Stimulated activated CD8-positive, alpha-beta memory T cell treated with anti-CD3 and anti-CD28 coated beads, Interleukin-12 subunit alpha, Interleukin-12 subunit beta, amount 100 ng/mL, for 1 hour (primary cell): ENCODE measurements at regions not wholly inside any gene's neighbourhood (a gene's known extent, or its start where the extent isn't known, plus 50 kb on each side); places are given as distances from the start of the nearest gene placed in this dataset.
"Not testable (repeated sequence)": the region's sequence is repeated elsewhere in the genome, so short reads cannot be mapped to it uniquely, and the experiment has no call there.

Source experiments
- DNase-seq: peaks from one replicate; pipeline ENCODE4 v3.0.0-alpha.2; 2020; ENCODE audit warnings: low read depth

DNA sequence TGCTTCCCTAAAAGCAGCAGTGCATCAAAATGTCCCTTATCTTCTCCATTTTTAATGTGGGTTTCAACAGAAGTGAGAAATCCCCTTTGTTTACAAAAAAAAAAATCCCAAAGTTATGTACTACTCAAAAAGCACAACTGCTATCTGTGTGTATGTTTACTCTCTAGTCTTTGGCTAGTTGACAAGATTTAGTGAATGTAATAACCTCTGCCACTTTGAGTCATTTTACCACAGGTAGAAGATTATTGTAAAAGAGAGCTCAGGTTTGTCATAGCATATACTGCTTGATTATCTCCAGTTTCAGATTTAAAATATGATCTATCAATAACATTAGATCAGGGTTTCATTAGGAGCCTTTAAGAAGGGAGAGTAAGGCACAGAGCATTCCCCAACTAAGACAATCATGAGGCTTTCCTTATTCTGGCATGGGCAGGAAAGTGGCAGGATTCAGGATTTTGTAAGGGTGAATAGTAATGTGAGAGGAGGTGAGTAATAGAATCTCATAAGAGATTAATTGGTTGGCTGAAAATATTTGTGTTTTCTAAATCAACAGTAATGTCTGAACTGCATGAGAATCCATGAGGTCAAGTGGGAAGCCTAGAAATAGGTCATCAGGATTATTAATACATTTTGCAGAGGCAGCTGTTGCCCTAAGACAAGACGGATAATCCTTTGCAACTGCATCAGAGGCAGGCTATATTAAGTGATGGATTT, 1780.3 kb upstream of the LRRTM1 start:
- no peak for DNase-seq

DNA sequence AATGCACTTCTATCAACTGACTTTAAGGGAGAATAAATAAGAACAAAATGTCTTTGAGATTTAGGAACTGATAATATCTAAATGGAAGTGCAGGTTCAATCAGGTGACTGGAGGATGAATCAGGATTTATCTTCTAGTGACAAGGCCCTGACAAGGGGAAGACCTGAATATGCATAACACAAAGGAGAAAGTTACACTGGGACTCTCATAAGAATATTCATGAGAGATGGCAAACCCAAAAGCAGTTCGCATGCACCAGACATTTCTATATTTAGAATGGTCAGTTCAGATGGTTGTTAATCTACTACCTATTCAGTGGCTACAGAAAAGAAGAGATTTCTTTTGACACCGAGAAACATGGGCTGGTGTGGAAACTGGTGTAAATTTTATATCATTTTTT, 1771.3 kb upstream of the LRRTM1 start:
- no peak for DNase-seq

DNA sequence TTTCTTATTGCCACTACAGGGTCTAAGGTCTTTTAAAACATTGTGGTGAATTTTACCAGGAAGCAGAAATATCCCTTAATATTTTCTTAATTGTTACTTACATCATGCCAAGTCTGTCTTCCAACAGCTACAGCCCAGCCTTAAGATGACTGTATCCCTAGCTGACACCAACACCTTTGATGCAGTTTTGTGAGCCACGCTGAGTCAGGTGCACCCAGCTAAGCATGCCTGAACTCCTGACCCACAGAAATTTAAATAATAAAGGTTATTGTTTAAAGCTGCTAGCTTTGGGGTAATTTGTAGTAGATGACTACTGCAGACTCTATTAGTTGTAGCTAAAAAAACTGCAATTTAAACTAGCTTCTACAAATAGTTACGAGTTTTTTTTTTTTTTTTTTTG, 1757.9 kb upstream of the LRRTM1 start:
- DNase-seq = no peak

DNA sequence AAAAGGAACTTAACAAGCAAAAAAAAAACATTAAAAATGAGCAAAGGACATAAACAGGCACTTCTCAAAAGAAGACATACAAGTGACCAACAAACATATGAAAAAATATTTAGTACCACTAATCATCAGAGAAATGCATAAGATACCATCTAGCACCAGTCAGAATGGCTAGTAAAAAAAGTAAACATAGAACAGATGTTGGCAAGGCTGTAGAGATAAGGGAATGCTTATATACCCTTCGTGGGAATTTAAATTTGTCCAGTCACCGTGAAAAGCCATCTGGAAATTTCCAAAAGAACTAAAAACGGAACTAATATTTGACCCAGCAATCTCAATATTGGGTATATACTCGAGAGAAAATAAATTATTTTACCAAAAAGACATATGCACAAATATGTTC, 1751.3 kb upstream of the LRRTM1 start:
- DNase-seq = no peak

DNA sequence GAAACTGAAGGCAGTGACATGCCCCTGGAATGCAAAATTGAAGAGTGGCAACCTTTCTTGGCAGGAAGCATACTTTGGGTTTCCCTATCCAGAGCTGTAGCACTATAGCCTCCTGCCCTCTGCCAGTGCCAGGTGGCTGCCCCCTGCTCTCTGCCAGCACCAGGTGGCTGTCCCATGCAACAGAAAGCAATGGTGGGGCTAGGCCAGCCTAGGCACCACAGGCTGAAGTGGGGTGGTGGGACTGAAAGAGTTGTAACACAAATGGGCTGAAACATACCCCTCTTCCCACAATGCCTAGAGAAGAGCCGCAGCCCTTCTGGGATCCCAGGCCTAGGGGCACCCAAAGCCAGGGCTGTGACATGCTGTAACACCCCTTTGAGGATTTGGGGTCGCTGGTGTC, 1739.3 kb upstream of the LRRTM1 start:
- no peak for DNase-seq

DNA sequence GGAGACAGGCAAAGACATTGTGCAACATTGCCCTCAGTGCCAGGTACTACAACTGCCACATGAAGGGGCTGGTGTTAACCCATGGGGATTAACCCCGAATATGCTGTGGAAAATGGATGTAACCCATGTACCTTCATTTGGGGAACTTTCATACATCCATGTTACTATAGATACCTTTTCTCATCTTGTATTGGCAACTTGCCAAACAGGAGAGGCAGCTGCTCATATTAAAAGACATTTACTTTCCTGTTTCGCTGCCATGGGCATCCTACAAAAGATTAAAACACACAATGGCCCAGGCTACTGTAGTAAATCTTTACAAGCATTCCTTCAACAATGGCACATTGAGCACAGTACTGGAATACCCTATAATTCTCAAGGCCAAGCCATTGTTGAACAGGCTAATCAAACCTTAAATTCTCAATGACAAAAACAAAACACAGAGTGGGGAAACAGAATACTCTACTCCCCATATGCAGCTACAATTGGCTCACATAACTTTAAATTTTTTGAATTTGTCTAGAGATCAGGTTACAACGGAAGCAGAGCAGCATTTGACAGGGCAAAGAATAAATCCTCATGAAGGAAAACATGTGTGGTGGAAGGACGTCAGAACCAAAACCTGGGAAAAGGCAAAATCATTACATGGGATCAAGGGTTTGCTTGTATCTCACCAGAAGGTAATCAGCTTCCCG, 1723.5 kb upstream of the LRRTM1 start:
- DNase-seq = no peak

DNA sequence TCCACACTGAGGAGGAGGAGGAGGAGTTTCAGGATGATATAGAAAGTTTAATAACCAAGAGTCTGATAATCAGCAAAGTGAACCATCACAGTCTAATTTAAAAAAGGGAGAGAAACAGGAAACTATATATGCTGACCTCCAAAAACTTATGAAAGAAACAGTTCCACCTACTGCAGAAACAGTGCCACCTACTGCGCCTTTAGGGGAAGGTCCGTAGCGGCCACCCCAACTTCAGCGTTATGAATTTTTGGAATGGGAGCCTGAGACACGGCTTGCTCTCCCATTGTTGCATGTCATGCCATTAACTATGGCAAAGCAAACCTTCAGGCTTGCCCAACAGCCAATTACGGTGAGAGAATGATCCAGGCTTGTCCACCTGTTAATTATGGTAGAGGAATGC, 1719.2 kb upstream of the LRRTM1 start:
- DNase-seq = no peak

DNA sequence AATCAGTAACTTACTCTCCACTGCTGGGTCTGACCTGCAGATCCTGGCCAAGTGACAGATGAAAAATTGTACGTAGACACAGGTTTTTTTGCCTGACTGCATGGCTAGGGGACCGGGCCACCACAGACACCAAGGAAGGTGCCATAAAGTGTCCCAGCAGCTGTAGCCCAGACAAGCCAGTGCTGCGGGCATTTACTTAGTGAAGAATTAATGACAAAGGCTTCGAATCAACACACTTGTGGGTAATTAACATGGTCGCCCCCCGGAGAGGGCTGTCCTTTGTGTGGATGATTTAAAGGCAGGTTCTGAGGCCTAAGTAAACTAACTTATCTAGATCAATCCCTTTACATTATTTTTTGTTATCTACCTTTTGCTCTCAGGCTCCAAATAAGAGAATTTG, 1709.1 kb upstream of the LRRTM1 start:
- no peak for DNase-seq

DNA sequence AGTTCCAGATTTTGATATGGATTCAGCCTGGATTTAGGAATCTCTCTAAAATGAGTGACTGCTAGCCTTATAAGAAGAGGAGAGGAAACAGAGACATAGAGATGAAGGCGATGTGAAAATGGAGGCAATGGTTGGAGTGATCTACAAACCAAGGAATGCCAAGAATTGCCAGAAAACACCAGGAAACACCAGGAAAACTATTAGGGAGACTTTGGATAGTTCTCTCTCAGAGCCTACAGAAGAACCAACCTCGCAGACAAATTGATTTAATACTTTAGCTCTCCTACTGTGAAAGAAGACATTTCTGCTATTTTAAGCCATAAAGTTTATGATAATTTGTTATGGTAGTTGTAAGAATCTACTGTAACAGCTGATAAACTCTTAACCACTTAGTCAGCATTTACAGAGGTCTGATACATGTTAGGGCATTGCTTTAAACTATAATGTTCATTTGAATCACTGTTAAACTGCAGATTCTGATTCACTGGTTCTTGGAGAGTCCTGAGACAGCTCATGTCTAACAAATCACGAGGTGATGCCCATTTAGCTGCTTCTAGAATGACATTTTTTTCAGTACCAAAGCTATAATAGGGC, 1702.6 kb upstream of the LRRTM1 start:
- no peak for DNase-seq

DNA sequence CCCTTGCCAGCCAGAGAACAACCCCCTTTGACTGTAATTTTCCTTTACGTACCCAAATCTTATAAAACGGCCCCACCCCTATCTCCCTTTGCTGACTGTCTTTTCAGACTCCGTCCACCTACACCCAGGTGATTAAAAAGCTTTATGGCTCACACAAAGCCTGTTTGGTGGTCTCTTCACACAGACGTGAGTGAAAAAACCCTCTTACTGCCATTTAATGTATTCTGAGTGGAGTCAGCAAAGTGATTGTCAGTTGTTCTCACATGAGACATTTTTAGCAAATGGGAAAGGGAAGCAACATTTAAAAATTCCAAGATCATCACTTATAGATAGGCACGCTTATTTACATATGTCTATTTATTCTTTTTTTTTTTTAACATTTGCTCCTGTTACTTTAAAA, 1701.3 kb upstream of the LRRTM1 start:
- DNase-seq = not testable (repeated sequence)

DNA sequence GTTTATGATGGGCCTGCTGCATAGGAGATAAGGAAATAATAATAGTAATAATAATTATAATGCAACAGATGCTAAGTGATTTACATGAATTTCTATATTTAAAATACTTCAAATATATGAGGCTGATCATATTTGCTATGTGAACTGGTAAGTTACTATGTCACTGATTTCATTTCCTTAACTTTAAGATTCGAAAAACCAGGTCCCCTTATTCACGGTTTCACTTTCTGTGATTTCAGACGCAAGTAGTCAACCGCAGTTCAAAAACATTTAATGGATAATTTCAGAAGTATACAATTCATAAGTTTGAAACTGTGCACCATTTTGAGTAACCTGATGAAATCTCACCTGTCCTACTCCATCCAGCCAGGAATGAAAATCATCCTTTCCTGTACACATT, 1697.1 kb upstream of the LRRTM1 start:
- no peak for DNase-seq

DNA sequence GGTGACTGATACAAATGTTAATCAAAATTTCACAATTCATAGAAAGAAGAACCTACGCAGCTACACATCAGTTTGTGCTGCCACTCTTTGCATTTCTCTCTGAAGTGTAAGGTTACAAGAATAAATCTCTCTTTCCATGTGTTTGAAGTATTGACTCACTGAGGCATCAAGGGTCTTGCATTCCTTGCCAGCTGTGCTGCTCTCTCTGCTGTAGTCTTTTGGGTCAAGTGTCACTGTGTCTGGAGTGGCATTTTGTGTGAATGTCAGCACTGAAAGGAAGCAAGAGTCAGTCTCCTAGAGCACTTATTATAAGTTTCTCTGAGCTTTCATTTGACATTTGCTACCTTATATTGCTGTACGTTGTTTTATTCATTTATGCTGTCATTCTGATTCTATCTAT, 1696.1 kb upstream of the LRRTM1 start:
- no peak for DNase-seq

DNA sequence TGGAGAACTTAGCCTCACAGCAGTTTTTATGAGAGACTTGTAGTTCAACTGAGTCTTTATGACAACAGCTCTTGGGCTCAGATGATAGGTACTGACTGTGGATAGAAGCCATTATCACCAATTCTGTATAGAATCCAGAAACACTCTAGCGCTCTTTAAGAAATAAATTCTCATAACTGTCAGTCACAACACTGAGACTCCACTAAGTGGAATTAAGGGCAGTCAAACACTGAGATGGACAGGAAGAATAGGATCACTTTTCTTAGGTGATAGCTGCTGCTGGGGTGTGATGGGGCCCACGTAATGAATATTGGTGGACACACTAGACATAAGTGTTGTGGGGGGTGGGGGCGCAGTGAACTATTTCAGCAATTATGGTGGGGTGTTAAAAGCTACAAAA, 1691.8 kb upstream of the LRRTM1 start:
- no peak for DNase-seq

DNA sequence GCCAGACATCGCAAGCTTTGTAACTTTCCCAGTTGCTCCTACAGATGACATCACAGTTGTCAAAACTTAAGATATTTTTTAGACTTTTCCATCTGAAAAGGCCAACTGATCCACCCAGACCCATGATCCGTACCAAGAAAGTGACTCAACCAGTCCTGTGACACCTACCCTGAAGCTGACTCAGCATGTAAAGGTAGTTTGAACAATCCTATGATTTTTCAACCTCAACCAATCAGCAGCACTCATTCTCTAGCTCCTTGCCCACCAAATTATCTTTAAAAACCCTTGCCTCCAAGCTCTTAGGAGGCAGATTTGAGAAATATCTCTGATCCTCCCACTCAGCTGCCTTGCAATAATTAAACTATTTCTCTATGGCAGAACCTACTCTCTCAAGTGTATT, 1686.7 kb upstream of the LRRTM1 start:
- no peak for DNase-seq

DNA sequence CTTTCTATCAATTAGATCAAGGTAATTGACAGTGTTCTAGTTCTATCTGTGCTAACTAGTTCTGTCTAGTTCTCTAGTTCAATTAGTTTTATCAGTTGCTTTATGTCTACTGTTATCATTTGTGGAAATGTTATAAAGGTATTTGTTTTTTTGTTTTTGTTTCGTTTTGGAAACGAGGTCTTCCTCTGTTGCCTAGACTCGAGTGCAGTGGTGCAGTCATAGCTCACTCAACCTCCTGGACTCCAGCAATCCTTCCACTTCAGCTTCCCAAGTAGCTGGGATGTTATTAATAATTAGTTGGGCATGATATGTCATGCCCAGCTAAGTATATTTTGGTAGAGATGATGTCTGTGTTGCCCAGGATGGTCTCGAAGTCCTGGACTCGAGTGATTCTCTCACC, 1682.8 kb upstream of the LRRTM1 start:
- DNase-seq = no peak

DNA sequence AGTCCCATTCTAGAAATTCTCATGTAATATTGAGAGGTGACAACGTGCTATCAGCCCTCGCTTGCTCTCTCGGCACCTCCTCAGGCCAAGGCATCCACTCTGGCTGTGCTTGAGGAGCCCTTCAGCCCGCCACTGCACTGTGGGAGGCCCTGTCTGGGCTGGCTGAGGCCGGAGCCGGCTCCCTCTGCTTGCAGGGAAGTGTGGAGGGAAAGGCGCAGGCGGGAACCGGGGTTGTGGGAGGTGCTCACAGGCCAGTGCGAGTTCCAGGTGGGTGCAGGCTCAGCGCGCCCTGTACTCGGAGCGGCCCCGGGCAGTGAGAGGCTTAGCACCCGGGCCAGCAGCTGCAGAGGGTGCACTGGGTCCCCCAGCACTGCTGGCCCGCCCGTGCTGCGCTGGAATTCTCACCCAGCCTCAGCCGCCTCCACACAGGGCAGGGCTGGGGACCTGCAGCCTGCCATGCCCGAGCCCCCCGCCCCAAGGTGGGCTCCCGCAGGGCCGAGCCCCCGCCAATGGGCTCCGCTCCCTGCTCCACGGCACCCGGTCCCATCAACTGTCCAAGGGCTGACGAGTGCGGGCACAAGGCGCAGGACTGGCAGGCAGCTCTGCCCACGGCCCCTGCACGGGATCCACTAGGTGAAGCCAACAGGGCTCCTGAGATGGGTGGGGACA, 1680.6 kb upstream of the LRRTM1 start:
- DNase-seq = no peak

DNA sequence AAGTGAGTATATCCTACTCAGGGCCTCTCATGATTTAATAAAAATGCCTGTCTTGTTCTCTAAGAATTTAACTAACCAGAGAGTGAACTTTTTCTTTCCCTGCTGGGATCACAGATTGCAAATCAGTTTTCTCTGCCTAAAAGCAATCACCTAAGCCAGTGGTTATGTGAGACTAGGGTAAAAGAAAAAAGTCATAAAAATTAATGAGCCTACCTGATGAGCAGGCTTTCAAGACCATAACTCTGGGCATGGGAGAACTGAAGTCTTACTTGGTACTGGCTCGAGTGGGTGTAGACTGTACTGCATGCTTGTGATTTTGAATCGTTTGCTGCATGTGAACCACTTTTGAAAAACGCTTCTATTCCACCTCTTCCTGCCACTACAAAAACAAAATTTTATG, 1677.0 kb upstream of the LRRTM1 start:
- DNase-seq = no peak

DNA sequence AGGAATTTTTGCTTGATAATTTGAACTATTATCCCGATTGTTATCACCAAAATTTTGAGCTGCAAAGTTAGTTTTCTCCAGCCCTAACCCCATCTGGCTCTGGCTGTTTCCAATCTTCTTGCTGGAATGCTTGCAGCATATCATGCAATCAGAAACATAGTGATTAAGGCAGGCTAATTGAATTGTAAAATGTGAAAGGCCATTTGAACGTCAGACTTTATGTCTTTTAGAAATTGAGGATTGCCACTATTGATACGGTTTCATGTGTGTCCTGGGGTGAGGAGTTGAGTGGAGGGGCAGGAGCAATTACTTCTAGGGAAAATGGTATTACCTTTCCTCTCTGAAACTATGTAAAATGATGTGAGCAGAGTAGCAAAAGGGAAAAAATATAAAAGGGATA, 1674.5 kb upstream of the LRRTM1 start:
- DNase-seq = no peak

DNA sequence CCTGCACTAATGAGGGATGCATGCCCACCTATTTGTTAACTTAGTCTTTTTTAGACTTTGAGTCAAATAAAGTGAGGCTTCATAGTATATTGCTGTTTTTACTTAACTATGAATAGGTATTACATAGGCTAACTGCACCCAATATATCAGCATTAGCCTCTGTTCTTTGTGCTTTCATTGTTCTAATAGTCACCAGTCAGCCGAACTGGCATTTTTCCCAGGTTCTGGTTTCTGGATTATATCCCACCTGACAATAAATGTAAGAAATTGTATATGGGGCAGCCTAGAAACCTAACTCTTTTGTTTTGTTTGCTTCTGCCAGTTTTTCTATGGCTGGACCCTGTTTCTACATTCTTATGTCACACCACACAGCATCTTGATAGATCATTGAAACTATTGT, 1672.4 kb upstream of the LRRTM1 start:
- no peak for DNase-seq

DNA sequence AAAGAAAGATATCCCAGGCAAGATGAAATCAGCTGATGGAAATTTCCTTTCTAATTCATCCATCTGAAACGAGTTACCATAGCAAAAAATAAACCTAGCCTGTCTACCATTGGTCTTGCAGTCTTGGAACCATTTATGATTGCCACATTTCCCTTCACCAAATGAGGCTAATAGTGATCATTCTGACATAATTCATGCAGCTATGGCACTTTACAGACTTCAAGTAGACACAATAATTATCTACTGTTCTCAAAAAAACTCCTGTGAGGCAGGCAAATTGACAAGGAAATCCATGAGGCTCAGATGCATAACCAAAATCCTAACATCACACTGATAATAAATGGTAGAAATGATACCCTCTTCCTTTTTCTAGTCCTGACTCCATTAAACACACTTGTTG, 1669.7 kb upstream of the LRRTM1 start:
- DNase-seq = no peak

DNA sequence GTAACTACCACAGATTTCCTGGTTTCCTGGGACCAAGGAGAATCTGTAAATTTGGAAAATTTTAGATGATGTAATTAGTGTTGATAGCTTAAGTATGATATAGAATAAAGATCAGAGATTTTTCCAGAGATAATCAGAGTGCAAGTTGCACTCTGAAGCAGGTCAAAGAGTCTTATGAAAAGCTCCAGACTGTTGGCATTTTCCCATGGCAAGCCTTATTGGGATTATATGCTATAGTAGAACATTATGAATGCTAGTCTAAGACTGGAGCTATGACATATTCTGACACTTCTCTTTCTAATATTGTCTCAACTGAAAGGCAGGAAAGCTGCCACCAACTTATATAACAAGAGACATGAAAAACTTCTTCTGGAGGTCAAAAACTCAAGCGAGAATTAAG, 1638.3 kb upstream of the LRRTM1 start:
- no peak for DNase-seq

DNA sequence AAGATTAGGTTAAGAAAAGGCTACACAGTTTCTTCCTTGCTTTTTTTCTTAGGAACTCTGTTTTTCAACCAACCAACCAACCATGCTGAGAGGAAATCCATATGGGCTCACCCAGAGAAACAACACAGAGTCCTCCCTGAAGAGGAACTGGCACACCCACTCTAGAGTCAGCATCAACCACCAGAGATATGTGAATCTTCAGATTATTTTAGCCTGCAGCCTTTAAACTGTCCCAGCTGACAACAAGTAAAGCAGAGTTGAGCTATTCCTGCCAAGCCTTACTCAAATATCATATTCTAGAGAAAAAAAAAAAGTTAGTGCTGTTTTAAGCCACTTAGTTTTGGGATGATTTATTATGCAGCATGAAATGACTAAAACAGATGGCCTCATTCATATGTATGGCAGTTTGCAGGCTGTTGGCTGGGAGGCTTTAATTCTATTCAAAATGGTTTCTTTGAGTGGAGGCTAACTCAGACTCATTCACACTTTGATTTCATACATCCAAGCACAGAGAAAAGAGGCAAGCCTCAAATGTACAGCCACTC, 1637.7 kb upstream of the LRRTM1 start:
- DNase-seq = no peak
